ENCODE measurements at regions not wholly inside any gene's neighbourhood (a gene's known extent, or its start where the extent isn't known, plus 50 kb on each side); places are given as distances from the start of the nearest gene placed in this dataset.
"Not testable (repeated sequence)": the region's sequence is repeated elsewhere in the genome, so short reads cannot be mapped to it uniquely, and the experiment has no call there.

- no peak for DNase-seq
Measured at GRCh38 chr9:73219985-73220626, 68.4 kb downstream of the ANXA1 start.

- no peak for DNase-seq
Measured at GRCh38 chr9:73223594-73223993, 71.9 kb downstream of the ANXA1 start.

- DNase-seq: no peak
Measured at GRCh38 chr9:73229543-73229942, 77.9 kb downstream of the ANXA1 start.

- no peak for DNase-seq
Measured at GRCh38 chr9:73230251-73230650, 78.6 kb downstream of the ANXA1 start.

- DNase-seq: no peak
Measured at GRCh38 chr9:73231203-73231602, 79.5 kb downstream of the ANXA1 start.

- no peak for DNase-seq
Measured at GRCh38 chr9:73233359-73234007, 81.8 kb downstream of the ANXA1 start.

GRCh38 chr9:73234008-73234360 lies 82.3 kb downstream of the ANXA1 start:
- DNase-seq: no peak

GRCh38 chr9:73237140-73237539 lies 85.5 kb downstream of the ANXA1 start:
- no peak for DNase-seq

- no peak for DNase-seq
Measured at GRCh38 chr9:73239570-73240265, 88.1 kb downstream of the ANXA1 start.

GRCh38 chr9:73243078-73243477 lies 91.4 kb downstream of the ANXA1 start:
- DNase-seq: no peak

GRCh38 chr9:73259086-73259696 lies 107.5 kb downstream of the ANXA1 start:
- DNase-seq: no peak

GRCh38 chr9:73260506-73260905 lies 108.8 kb downstream of the ANXA1 start:
- no peak for DNase-seq

GRCh38 chr9:73264631-73265030 lies 113.0 kb downstream of the ANXA1 start:
- no peak for DNase-seq

GRCh38 chr9:73265876-73266275 lies 114.2 kb downstream of the ANXA1 start:
- DNase-seq: no peak

GRCh38 chr9:73269430-73270101 lies 117.9 kb downstream of the ANXA1 start:
- DNase-seq: no peak

GRCh38 chr9:73270967-73271721 lies 119.5 kb downstream of the ANXA1 start:
- DNase-seq: no peak

- no peak for DNase-seq
Measured at GRCh38 chr9:73280113-73280512, 128.4 kb downstream of the ANXA1 start.

- DNase-seq: no peak
Measured at GRCh38 chr9:73284377-73284776, 132.7 kb downstream of the ANXA1 start.

GRCh38 chr9:73294336-73294735 lies 142.7 kb downstream of the ANXA1 start:
- DNase-seq: no peak

- DNase-seq: no peak
Measured at GRCh38 chr9:73325983-73326382, 174.3 kb downstream of the ANXA1 start.

- no peak for DNase-seq
Measured at GRCh38 chr9:73327149-73327548, 175.5 kb downstream of the ANXA1 start.

GRCh38 chr9:73337182-73337581 lies 185.5 kb downstream of the ANXA1 start:
- DNase-seq: not testable (repeated sequence)

GRCh38 chr9:73344060-73344459 lies 192.4 kb downstream of the ANXA1 start:
- no peak for DNase-seq

All from activated T-cell treated with anti-CD3 and anti-CD28 coated beads for 4 hours (primary cell).